ENCODE measurements at regions not wholly inside any gene's neighbourhood (a gene's known extent, or its start where the extent isn't known, plus 50 kb on each side); places are given as distances from the start of the nearest gene placed in this dataset.

DNA sequence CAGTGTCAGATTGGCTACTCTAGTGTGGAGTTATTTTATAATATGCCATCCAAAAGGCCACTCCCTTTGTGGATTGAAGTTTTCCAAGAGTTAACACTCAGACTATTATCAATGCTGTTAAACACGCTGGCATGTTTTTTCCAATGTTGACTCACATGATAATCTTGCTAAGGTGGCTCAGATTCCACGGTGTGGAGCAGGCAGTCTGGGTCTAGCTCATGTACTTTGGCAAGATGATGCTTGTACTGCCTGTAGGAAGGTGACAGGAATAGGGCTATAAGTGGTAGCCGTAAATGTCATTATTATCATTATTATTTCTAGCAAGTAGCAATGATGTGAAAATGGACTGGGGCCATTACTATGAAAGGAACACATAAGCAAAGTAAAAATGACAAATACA lies 79.4 kb upstream of the TBX20 start:
- H3K4me3 ChIP-seq (ENCODE audit: low read depth, low read length): no peak overlapping the region
- TF ChIP-seq, protein P1, sequence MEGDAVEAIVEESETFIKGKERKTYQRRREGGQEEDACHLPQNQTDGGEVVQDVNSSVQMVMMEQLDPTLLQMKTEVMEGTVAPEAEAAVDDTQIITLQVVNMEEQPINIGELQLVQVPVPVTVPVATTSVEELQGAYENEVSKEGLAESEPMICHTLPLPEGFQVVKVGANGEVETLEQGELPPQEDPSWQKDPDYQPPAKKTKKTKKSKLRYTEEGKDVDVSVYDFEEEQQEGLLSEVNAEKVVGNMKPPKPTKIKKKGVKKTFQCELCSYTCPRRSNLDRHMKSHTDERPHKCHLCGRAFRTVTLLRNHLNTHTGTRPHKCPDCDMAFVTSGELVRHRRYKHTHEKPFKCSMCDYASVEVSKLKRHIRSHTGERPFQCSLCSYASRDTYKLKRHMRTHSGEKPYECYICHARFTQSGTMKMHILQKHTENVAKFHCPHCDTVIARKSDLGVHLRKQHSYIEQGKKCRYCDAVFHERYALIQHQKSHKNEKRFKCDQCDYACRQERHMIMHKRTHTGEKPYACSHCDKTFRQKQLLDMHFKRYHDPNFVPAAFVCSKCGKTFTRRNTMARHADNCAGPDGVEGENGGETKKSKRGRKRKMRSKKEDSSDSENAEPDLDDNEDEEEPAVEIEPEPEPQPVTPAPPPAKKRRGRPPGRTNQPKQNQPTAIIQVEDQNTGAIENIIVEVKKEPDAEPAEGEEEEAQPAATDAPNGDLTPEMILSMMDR (IDR thresholded peaks at IDR 0.05; ENCODE audit: low read depth, low read length): no peak

DNA sequence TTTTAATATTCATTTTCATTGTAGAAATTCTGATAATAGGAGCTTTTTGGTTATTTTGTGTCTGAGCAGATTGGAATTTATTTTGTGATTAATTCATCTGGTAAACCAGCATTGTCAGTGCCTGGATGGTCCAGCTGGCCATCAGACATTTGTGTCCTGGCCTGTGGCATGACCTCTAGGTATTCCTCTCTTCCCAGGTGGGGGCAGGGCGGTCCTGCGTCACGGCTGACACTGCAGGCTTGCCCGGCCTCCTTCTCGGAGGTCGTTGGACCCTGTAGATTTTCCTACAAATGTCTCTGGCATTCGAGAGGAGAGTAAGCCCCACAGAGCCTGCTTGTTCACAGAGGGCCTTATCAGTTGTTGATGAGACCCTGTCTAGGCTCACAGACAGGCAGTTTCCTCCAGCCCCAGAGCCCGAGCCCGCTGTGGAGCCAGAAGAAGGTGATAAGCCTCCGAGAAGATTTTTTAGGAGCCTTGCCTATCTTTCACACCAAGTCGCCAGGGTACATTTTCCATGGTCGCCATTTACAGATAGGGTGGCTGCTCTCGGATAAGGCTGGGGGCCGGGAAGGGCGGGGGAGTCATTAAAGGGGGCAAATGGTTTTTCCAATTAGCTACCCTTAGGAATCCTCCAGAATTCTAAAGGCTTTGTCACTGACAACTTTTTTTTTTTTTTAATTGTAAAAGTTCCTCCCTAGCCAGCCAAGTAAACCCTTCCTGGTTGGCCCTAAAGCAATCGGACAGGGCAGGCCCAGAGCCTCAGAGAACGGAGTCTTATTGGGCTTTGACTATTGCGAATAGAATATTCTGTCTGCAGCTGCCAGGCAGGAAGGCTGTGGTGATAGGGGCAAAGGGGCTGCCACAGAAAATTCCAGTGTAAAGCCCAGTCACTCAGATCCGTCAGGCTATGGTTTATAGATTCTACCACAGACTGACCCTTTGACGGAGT lies 78.1 kb upstream of the TBX20 start:
- TF ChIP-seq, protein P1 (IDR thresholded peaks at IDR 0.05; ENCODE audit: low read depth, low read length): no peak
- H3K4me3 ChIP-seq (ENCODE audit: low read depth, low read length): no peak overlapping the region

DNA sequence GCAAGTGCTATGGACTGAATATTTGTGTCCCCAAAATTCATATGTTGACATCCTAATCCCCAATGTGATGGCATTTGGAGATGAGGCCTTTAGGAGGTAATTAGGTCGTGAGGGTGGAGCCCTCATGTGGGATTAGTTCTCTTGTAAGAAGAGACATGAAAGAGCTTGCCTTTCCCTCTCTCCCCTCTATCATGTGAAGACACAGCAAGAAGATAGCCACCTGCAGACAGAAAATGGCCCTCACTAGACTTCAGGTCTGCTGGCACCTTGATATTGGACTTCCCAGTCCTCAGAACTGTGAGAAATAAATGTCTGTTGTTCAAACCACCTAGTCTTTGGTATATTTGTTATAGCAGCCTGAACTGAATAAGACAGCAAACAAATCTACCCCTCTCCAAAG lies 75.1 kb upstream of the TBX20 start:
- no peak overlapping the region for H3K4me3 ChIP-seq (ENCODE audit: low read depth, low read length)
- TF ChIP-seq, protein P1 (IDR thresholded peaks at IDR 0.05; ENCODE audit: low read depth, low read length): no peak

DNA sequence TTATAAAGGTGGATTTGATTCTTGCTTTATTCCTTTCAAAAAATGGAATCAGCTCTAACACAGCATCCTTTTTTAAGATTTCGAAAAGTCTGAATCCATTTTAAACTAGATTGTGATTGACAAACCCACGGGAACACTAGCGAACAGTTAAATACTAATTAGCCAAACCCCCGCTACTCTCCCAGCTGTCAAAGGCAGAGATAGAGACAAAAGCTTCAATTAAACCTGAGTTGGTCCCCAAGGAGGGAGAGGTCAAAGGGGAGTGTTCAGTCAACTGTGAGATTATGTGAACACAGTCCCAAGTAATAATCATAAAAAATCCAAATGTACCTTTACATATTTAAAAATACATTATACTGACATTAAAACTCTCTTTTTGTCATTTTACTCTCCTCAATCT lies 65.7 kb upstream of the TBX20 start:
- no peak overlapping the region for H3K4me3 ChIP-seq (ENCODE audit: low read depth, low read length)
- TF ChIP-seq, protein P1 (IDR thresholded peaks at IDR 0.05; ENCODE audit: low read depth, low read length): no peak

DNA sequence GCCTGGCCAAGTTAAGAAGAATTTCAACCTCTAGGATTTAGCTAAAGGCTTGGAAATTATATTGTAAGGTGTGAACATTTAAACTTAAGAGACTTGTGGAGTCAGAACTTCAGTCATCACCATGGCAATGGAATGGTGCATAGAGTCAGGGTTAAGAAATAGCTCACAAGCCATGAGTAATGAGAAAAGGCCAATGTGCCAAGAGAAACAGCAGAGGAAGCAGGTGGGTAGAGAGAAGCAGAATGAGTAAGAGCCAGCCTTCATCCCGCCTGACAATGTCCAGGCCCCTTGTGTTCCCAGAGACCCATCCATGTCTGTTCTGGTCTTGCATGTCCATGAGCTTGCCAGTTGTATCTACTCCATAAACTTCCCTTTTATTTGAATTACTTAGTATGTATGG lies 62.6 kb upstream of the TBX20 start:
- H3K4me3 ChIP-seq (ENCODE audit: low read depth, low read length): no peak overlapping the region
- TF ChIP-seq, protein P1 (IDR thresholded peaks at IDR 0.05; ENCODE audit: low read depth, low read length): no peak

DNA sequence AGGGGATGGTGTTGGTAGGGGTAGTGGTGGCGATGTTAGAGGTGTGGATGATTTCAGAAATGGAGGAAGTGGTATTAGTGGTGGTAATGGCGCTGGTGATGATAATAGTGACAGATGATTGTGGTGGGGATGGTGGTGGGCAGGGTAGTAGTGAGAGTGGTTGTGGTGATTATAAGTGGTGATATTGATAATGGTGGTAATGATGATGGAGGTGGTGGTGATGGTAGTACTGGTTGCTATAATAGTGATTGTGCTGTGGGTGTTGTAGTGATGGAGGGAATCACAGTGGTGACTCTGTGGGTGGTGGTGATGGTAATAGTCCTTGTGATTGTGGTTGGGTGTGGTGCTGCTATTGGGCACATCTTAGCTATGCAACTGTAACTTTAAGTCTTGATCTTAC lies 61.6 kb upstream of the TBX20 start:
- TF ChIP-seq, protein P1 (IDR thresholded peaks at IDR 0.05; ENCODE audit: low read depth, low read length): no peak
- H3K4me3 ChIP-seq (ENCODE audit: low read depth, low read length): no peak overlapping the region

DNA sequence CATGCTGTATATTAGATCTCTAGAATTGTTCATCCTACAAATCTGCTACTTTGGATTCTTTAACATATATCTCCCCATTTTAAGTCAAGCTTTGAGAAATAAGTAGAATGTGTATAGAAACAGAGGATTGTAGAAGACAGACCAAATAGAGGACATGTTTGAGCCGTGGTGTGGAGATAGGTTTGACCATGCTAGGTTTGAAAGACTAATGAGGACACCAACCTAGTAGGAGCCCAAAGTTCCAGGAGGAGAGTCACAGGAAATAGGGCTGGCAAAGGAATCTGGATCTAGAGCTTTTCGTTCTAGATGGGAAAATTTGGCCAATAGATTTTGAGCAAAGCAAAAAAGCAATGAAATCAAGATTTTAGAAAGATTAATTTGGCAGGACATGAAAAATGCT lies 60.5 kb upstream of the TBX20 start:
- TF ChIP-seq, protein P1 (IDR thresholded peaks at IDR 0.05; ENCODE audit: low read depth, low read length): no peak

More for the DNA sequence above, 60.5 kb upstream of the TBX20 start:
- no peak overlapping the region for H3K4me3 ChIP-seq (ENCODE audit: low read depth, low read length)
